HG03460 (cell line): ENCODE measurements at regions not wholly inside any gene's neighbourhood (a gene's known extent, or its start where the extent isn't known, plus 50 kb on each side); places are given as distances from the start of the nearest gene placed in this dataset.
A peak's percentile ranks its signal among the peaks of the same experiment; 100 is the strongest.

Source experiments
- ATAC-seq: cut with Tn5 transposase; IDR thresholded peaks from one replicate; pipeline ENCODE4 v1.9.1; 2021; ENCODE audit not compliant: unreplicated experiment

- ATAC-seq, result no peak
These were observed 156.2 kb downstream of the CAND1 start for GRCh38 chr12:67425394-67425793.

GRCh38 chr12:67426067-67426466 is 156.9 kb downstream of the CAND1 start:
- no peak for ATAC-seq

GRCh38 chr12:67427336-67427735 is 158.2 kb downstream of the CAND1 start:
- ATAC-seq, result no peak

GRCh38 chr12:67428431-67428830 is 159.3 kb downstream of the CAND1 start:
- ATAC-seq, result no peak

GRCh38 chr12:67430708-67431335 is 161.7 kb downstream of the CAND1 start:
- ATAC-seq, result no peak

DNA sequence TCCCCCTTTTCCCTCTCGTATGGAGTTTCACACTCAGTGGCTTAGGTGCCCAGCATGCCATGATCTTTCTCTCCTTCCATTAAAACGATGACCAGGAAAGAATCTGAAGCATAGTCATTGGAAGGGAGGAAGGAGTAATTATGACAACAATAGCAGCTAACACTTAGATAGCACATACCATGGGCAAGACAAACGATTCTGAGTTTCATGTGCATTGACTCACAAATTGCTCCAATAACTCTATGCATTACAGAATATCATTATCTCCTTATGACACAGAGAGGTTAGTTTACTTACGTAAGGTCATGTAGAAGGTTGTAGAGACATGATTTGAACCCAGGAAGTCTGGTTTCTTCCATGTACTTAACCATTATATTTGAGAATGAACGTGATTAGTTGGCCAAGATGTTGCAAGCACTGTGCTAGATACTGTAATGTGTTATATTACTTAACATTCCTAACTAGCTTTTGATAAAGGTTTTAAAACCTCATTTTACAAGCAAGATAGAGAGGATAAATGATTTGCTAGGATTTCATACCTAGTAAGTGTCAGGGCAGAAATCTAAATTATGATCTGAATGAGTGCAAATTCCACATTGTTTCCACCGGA is 162.4 kb downstream of the CAND1 start:
- no peak for ATAC-seq

GRCh38 chr12:67433385-67434175 is 164.4 kb downstream of the CAND1 start:
- peak; percentile 94 for ATAC-seq

DNA sequence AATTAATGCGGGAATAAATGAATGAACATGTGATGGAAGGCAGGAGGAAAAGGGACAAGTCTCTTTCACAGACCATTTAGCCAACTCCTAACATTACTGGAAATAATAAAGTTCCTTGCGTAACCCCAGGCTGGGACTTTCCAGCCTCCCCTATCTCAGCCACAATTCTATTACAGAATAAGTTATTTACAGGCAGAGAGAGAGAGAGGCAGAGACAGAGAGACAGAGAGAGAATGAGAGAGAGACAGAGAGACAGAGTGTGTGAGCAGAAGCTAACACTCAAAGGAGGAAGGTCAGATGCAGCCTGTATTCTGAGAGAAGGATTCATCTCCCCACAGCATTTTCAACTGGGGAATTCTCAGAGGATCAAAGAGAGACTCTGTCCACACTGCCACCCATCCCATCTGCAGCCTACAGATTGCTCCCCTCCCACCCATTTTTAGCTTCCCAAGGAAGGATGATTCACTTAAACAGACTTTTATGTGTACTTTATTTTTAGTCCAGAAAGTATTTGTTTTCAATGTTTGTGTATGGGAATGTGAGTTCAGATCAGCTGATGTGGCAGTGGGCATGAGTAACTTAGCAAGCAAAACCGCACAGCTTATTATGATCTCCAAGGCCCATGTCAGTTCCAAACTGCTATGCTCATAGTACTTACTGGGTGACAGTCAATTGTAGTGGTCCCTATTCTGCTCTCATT is 165.7 kb downstream of the CAND1 start:
- no peak for ATAC-seq

DNA sequence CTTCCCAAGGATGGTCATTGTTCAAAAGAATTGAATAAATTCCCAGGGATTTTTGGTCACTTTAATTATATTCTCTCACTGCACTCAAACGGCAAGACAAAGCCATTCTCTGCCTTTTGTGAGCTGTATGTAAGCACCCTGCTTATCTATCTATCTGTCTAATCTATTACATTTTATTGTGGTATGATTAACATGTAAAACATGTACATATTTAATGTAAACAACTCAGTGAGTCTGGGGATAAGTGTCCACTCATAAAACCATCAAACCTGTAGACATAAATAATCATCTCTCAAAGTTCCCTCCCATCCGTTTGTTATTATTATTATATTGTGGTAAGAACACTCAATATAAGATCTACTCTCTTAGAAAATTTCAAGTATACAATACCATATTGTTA is 167.1 kb downstream of the CAND1 start:
- no peak for ATAC-seq

- ATAC-seq, result no peak
These were observed 167.9 kb downstream of the CAND1 start for GRCh38 chr12:67437011-67437410.

DNA sequence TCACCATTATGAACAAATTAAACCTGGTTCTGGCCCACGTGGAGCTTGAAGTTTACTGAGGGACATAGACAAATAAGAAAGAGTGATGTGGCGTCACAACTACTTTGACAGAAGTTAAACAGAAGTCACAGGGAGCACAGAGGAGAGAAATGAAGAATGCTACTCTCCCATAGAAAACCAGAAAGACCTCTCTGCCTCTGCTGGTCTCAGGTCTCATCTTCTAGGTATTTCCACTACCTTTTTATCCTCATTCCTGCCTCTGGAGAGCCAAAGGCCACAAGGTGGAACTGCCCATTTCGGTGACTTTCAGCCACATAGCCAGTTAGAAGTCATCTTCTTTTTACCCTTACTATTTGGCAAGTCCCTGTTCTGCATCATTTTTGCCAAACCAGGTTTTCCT is 170.5 kb downstream of the CAND1 start:
- no peak for ATAC-seq

DNA sequence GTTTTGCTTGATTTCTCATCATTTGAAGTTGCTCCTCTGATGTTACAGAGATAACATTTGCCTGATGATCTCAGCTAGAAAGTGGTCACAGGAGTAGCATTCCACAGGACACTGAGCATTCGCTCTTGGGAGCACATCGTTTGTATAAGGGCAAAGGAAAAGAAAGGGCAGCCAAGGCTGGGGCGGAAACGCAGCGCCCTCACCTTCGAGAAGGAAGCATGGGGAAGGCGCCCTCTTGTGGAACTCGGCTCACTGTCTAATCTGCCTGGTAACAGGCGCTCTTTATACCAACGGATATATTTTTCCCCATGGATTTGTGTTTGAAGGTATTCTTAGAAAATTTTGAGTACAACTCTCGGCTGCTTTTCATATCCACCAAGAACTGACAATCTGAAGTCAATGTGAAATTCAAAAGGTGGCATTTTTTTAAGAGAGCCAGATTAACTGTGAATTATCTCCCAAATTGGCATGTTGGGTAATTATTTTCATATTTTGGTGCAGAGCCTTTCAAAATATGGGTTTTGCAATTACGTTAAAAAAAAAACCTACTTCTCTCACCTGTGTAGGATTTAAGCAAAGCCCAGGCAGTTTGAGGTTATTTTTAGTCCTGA is 172.7 kb downstream of the CAND1 start:
- peak; percentile 80 for ATAC-seq

- ATAC-seq, result no peak
These were observed 173.2 kb downstream of the CAND1 start for GRCh38 chr12:67442347-67442841.

DNA sequence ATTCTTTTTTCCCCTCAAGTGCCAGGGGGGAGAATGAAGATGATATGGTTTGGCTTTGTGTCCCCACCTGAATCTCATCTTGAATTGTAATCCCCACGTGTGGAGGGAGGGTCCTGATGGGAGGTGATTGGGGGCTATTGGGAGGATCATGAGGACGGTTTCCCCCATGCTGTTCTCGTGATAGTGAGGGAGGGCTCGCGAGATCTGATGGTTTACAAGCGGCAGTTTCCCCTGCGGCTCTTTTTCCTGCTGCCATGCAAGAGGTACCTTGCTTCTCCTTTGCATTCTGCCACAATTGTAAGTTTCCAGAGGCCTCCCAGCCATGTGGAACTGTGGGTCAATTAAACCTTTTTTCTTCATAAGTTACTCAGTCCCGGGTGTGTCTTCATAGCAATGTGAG is 173.7 kb downstream of the CAND1 start:
- no peak for ATAC-seq

- no peak for ATAC-seq
These were observed 175.4 kb downstream of the CAND1 start for GRCh38 chr12:67444542-67444941.

DNA sequence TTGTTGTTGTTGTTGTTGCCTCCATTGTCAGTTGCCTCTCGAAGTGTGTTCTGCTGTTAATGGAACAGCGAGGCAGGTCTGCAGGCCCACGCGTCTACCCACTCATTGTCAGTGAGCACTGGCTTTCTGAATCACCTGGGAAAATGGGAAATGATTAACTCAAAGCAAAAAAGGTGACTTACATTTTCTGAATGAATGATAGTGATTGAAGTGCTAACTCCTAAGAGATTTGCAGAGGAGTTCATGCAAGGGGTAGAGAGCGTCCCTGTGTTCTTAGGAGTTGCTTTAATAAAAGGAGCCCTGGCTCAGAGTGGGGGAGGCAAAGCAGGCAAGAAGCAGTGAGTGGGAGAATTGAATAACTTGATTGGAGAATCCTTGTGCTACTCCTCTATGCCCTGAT is 177.6 kb downstream of the CAND1 start:
- no peak for ATAC-seq

DNA sequence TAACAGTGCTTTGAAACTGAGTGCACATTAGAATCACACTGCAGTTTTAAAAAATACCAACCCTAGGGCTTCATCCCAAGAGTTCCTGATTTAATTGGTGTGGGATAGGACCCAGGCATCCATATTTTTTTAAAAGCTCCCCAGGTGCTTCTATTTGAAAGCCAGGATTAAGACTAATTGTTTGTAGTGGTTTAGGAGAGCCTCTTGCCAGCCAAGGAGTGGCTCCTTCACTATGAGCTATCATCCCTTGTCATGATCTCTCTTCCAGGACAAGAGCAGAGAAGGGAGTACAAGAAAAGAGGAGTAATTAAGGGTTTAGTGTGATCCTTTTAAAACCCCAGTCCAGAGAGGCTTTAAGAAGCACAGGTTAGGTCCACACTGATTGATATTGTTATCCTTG is 178.0 kb downstream of the CAND1 start:
- ATAC-seq, result no peak

- peak; percentile 72 for ATAC-seq
These were observed 180.5 kb downstream of the CAND1 start for GRCh38 chr12:67449591-67450052.

GRCh38 chr12:67450441-67450840 is 181.3 kb downstream of the CAND1 start:
- ATAC-seq, result no peak

GRCh38 chr12:67451206-67451605 is 182.0 kb downstream of the CAND1 start:
- no peak for ATAC-seq
